DOHH2 (cell line): ENCODE measurements at regions not wholly inside any gene's neighbourhood (a gene's known extent, or its start where the extent isn't known, plus 50 kb on each side); places are given as distances from the start of the nearest gene placed in this dataset.
A peak's percentile ranks its signal among the peaks of the same experiment; 100 is the strongest.

Experiments
- H3F3A ChIP-seq: fragments of 200-600 bp; sonication (generic), shearing (Covaris generic); 2 replicates; pipeline ENCODE4 v1.6.0; 2016; ENCODE audit warnings: antibody characterized with exemption, mild to moderate bottlenecking; ENCODE audit not compliant: control insufficient read depth, insufficient read depth
- H3K27ac ChIP-seq: fragments of 200-600 bp; sonication (generic); 2 replicates; pipeline ENCODE4 v1.5.1; 2014; ENCODE audit warnings: low read depth, mild to moderate bottlenecking, low read length, moderate library complexity
- H3K27me3 ChIP-seq: fragments of 200-600 bp; sonication (generic); 2 replicates; pipeline ENCODE4 v1.6.1; 2014; ENCODE audit warnings: mild to moderate bottlenecking, low read length, mixed read lengths; ENCODE audit not compliant: control insufficient read depth
- H3K36me3 ChIP-seq: fragments of 200-600 bp; sonication (generic); 2 replicates; pipeline ENCODE4 v1.6.1; 2014; ENCODE audit warnings: mild to moderate bottlenecking, low read length, moderate library complexity, mixed read lengths; ENCODE audit not compliant: control insufficient read depth
- H3K4me1 ChIP-seq: fragments of 200-600 bp; sonication (generic); 2 replicates; pipeline ENCODE4 v1.6.1; 2014; ENCODE audit warnings: mild to moderate bottlenecking, low read length, mixed read lengths; ENCODE audit not compliant: control insufficient read depth
- H3K4me2 ChIP-seq: fragments of 200-600 bp; sonication (generic); 2 replicates; pipeline ENCODE4 v1.6.0; 2014; ENCODE audit warnings: mild to moderate bottlenecking, low read length, moderate library complexity
- H3K4me3 ChIP-seq: fragments of 200-600 bp; sonication (generic); 2 replicates; pipeline ENCODE4 v1.5.1; 2014; ENCODE audit warnings: mild to moderate bottlenecking, low read length, mixed read lengths
- H3K79me2 ChIP-seq: fragments of 200-600 bp; sonication (generic); 2 replicates; pipeline ENCODE4 v1.6.1; 2014; ENCODE audit warnings: mild to moderate bottlenecking, low read length, mixed read lengths; ENCODE audit not compliant: control insufficient read depth
- H3K9me2 ChIP-seq: fragments of 200-600 bp; sonication (generic); replicated peaks from 2 replicates; pipeline ENCODE4 v1.6.1; 2014; ENCODE audit warnings: mild to moderate bottlenecking, low read length, mixed read lengths; ENCODE audit not compliant: control insufficient read depth
- H3K9me3 ChIP-seq: fragments of 200-600 bp; sonication (generic); 2 replicates; pipeline ENCODE4 v1.6.1; 2014; ENCODE audit warnings: antibody characterized with exemption, low read length, mixed read lengths; ENCODE audit not compliant: control insufficient read depth, insufficient read depth
- H4K20me1 ChIP-seq: fragments of 200-600 bp; sonication (generic); 2 replicates; pipeline ENCODE4 v1.6.0; 2014; ENCODE audit warnings: low read depth, mild to moderate bottlenecking, antibody characterized with exemption, low read length, moderate library complexity; ENCODE audit not compliant: control insufficient read depth, insufficient read depth
- CTCF ChIP-seq: fragments of 200-600 bp; sonication (generic); IDR thresholded peaks from one replicate; pipeline ENCODE4 v1.5.1; 2014; ENCODE audit warnings: antibody characterized with exemption, mild to moderate bottlenecking, low read depth, low read length; ENCODE audit not compliant: poor library complexity, severe bottlenecking
- EZH2phosphoT487 ChIP-seq: fragments of 200-600 bp; sonication (generic); IDR thresholded peaks from 2 replicates; pipeline ENCODE4 v1.6.1; 2017; ENCODE audit warnings: borderline replicate concordance, mild to moderate bottlenecking, antibody characterized with exemption, low read length, moderate library complexity, mixed read lengths

- Histone ChIP-seq H4K20me1 (no peaks in the 10 kb centered on the region), H3K9me2 (no peaks in the 10 kb centered on the region), H3K27me3 (no peaks in the 10 kb centered on the region), H3K4me2 (peak overlapping the region; percentile 57), H3K4me1 (peaks cover 15% of the 10 kb centered on the region), H3F3A (no peaks in the 10 kb centered on the region), H3K36me3 (no peaks in the 10 kb centered on the region), H3K27ac (peak overlapping the region; percentile 51), H3K4me3 (peak overlapping the region; percentile 50), H3K79me2 (no peaks in the 10 kb centered on the region), H3K9me3 (no peaks in the 10 kb centered on the region)
- TF ChIP-seq CTCF (no peak), EZH2phosphoT487 (no peak)
Observed at GRCh38 chr13:80716610-80717081, 375.7 kb upstream of the SPRY2 start.

GRCh38 chr13:80712026-80712425, 371.1 kb upstream of the SPRY2 start:
- no peak overlapping the region for H3K4me2 ChIP-seq
- no peaks in the 10 kb centered on the region for H3K9me2 ChIP-seq
- H3K9me3 ChIP-seq: no peaks in the 10 kb centered on the region
- H3K4me3 ChIP-seq: no peak overlapping the region
- no peaks in the 10 kb centered on the region for H3K79me2 ChIP-seq
- H4K20me1 ChIP-seq: no peaks in the 10 kb centered on the region
- H3K4me1 ChIP-seq: peaks cover 13% of the 10 kb centered on the region
- no peaks in the 10 kb centered on the region for H3K27me3 ChIP-seq
- no peaks in the 10 kb centered on the region for H3K36me3 ChIP-seq
- TF ChIP-seq CTCF (no peak), EZH2phosphoT487 (no peak)
- no peaks in the 10 kb centered on the region for H3F3A ChIP-seq
- no peak overlapping the region for H3K27ac ChIP-seq

- no peaks in the 10 kb centered on the region for H3K27me3 ChIP-seq
- no peak overlapping the region for H3K4me2 ChIP-seq
- no peak overlapping the region for H3K27ac ChIP-seq
- H4K20me1 ChIP-seq: no peaks in the 10 kb centered on the region
- H3F3A ChIP-seq: no peaks in the 10 kb centered on the region
- no peaks in the 10 kb centered on the region for H3K79me2 ChIP-seq
- H3K9me3 ChIP-seq: no peaks in the 10 kb centered on the region
- H3K36me3 ChIP-seq: no peaks in the 10 kb centered on the region
- no peaks in the 10 kb centered on the region for H3K4me1 ChIP-seq
- no peak overlapping the region for H3K4me3 ChIP-seq
- H3K9me2 ChIP-seq: no peaks in the 10 kb centered on the region
- TF ChIP-seq CTCF: no peak
- no peak for TF ChIP-seq EZH2phosphoT487
Observed at GRCh38 chr13:80708791-80709190, 367.9 kb upstream of the SPRY2 start.
